Bronchial epithelial cell (primary cell): ENCODE measurements at regions not wholly inside any gene's neighbourhood (a gene's known extent, or its start where the extent isn't known, plus 50 kb on each side); places are given as distances from the start of the nearest gene placed in this dataset.
A peak's percentile ranks its signal among the peaks of the same experiment; 100 is the strongest.
"Not testable (repeated sequence)": the region's sequence is repeated elsewhere in the genome, so short reads cannot be mapped to it uniquely, and the experiment has no call there.

ENCODE experiments used
- DNase-seq: peaks from one replicate; pipeline ENCODE4 v3.0.0-alpha.2; 2010; ENCODE audit warnings: low read depth
- FAIRE-seq: peaks from 2 replicates; lab custom pipeline; 2011; peaks lifted over from hg19 to GRCh38; lab: Jason Lieb, UNC
- H3K27me3 ChIP-seq: 2 replicates; pipeline ENCODE4 v1.5.1; 2011; ENCODE audit warnings: low read length; ENCODE audit not compliant: control insufficient read depth, insufficient read depth
- H3K36me3 ChIP-seq: 2 replicates; pipeline ENCODE4 v1.5.1; 2011; ENCODE audit warnings: low read length; ENCODE audit not compliant: control insufficient read depth, insufficient read depth
- H3K4me3 ChIP-seq: 2 replicates; pipeline ENCODE4 v1.5.1; 2011; ENCODE audit warnings: mild to moderate bottlenecking, low read depth, low read length, control low read depth
- TF ChIP-seq, protein P1 (sequence below): IDR thresholded peaks from 2 replicates; pipeline ENCODE4 v1.5.1; 2011; ENCODE audit warnings: mild to moderate bottlenecking, moderate library complexity, low read length, control low read depth, inconsistent platforms; ENCODE audit not compliant: insufficient read depth, severe bottlenecking

DNA sequence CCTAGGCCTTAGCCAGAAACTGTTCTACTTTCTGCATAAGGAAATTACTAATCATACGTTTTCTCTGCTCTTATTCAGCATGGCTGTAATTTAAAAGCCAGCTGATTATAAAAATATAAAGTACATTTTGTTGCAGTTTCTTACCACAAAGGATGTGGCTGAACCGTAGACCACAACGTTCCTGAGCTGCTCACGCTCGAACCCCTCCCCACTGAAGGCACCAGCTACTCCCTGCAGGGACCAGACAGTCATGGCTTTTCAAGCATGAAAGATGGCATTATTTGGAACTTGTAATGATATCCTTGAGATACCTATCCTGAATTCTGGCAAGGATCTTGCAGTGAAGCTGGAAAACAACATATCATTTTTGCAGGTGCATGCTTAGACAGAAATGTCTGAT lies 91.8 kb upstream of the DMRT1 start:
- peaks cover 4% of the 10 kb centered on the region for H3K36me3 ChIP-seq
- no peak overlapping the region for H3K4me3 ChIP-seq
- TF ChIP-seq, protein P1, sequence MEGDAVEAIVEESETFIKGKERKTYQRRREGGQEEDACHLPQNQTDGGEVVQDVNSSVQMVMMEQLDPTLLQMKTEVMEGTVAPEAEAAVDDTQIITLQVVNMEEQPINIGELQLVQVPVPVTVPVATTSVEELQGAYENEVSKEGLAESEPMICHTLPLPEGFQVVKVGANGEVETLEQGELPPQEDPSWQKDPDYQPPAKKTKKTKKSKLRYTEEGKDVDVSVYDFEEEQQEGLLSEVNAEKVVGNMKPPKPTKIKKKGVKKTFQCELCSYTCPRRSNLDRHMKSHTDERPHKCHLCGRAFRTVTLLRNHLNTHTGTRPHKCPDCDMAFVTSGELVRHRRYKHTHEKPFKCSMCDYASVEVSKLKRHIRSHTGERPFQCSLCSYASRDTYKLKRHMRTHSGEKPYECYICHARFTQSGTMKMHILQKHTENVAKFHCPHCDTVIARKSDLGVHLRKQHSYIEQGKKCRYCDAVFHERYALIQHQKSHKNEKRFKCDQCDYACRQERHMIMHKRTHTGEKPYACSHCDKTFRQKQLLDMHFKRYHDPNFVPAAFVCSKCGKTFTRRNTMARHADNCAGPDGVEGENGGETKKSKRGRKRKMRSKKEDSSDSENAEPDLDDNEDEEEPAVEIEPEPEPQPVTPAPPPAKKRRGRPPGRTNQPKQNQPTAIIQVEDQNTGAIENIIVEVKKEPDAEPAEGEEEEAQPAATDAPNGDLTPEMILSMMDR: no peak
- FAIRE-seq (no peak), DNase-seq (no peak)
- no peaks in the 10 kb centered on the region for H3K27me3 ChIP-seq

- no peak overlapping the region for H3K4me3 ChIP-seq
- no peaks in the 10 kb centered on the region for H3K36me3 ChIP-seq
- H3K27me3 ChIP-seq: no peaks in the 10 kb centered on the region
- TF ChIP-seq, protein P1: no peak
- FAIRE-seq (no peak), DNase-seq (no peak)
These were observed 91.1 kb upstream of the DMRT1 start for GRCh38 chr9:750249-750967.

GRCh38 chr9:751137-752051 lies 90.1 kb upstream of the DMRT1 start:
- DNase-seq (peak; percentile 40), FAIRE-seq (no peak)
- Histone ChIP-seq H3K36me3 (no peaks in the 10 kb centered on the region), H3K4me3 (no peak overlapping the region), H3K27me3 (no peaks in the 10 kb centered on the region)
- TF ChIP-seq, protein P1: no peak

DNA sequence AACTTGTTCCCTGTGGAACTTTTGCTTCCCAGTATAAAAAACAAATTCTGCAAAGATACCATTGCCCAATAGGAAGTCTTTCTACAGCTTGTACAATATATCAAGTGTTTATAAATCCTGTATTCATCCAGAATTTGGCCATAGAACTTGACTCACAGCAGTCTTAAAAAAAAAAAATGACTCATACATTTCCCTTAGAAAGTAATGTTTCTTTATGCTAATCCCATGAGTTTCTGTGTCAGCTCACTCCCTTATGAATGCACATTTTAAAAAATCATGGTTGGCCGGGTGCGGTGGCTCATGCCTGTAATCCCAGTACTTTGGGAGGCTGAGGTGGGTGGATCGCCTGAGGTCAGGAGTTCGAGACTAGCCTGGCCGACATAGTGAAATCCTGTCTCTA lies 89.3 kb upstream of the DMRT1 start:
- Histone ChIP-seq H3K27me3 (no peaks in the 10 kb centered on the region), H3K36me3 (no peaks in the 10 kb centered on the region), H3K4me3 (no peak overlapping the region)
- TF ChIP-seq, protein P1: no peak
- FAIRE-seq (no peak), DNase-seq (peak; percentile 97)

- TF ChIP-seq, protein P1: no peak
- Histone ChIP-seq H3K4me3 (no peak overlapping the region), H3K27me3 (no peaks in the 10 kb centered on the region), H3K36me3 (no peaks in the 10 kb centered on the region)
- FAIRE-seq (no peak), DNase-seq (no peak)
These were observed 88.8 kb upstream of the DMRT1 start for GRCh38 chr9:752681-753200.

GRCh38 chr9:753734-754133 lies 87.8 kb upstream of the DMRT1 start:
- H3K4me3 ChIP-seq, H3K27me3 ChIP-seq, FAIRE-seq, H3K36me3 ChIP-seq, DNase-seq: not testable (repeated sequence)
